Endothelial cell of umbilical vein (primary cell): ENCODE measurements at regions not wholly inside any gene's neighbourhood (a gene's known extent, or its start where the extent isn't known, plus 50 kb on each side); places are given as distances from the start of the nearest gene placed in this dataset.

Source experiments
- BruUV-seq: library from RNA; stranded (reverse); fragments of 400-500 nt; replicated peaks from 2 replicates; lab custom pipeline; 2021; lab: Mats Ljungman, UMichigan
- CTCF ChIA-PET: fragments of 300-600, 350-600 bp; sonication (Branson Sonifier 250); formaldehyde crosslinking; loops from one replicate; lab custom pipeline; 2021; ENCODE audit warnings: antibody characterized with exemption, inconsistent platforms; lab: Charles Lee
- POLR2A ChIA-PET: fragments of 300-600, 350-600 bp; sonication (Branson Sonifier 250); formaldehyde crosslinking; loops from one replicate; lab custom pipeline; 2021; ENCODE audit warnings: antibody characterized with exemption, inconsistent platforms; lab: Charles Lee
- DNase-seq: peaks from one replicate; pipeline ENCODE4 v3.0.0-alpha.2; 2011; ENCODE audit warnings: low read depth, low spot score
- FAIRE-seq: peaks from 2 replicates; lab custom pipeline; 2011; peaks lifted over from hg19 to GRCh38; lab: Jason Lieb, UNC
- H2AFZ ChIP-seq: 2 replicates; pipeline ENCODE4 v1.6.0; 2012; ENCODE audit warnings: low read depth, low read length, control low read depth, inconsistent platforms
- H3K27ac ChIP-seq: 2 replicates; pipeline ENCODE4 v1.5.1; 2011; ENCODE audit warnings: low read depth, mild to moderate bottlenecking, control low read depth, low read length, moderate library complexity; ENCODE audit not compliant: insufficient read depth
- H3K27me3 ChIP-seq, 2 experiments: 2 replicates each; pipeline versions ENCODE4 v1.6.0 to v1.6.1; 2011; ENCODE audit warnings: low read length in 2 of 2, mixed read lengths in 1 of 2; ENCODE audit not compliant: control insufficient read depth in 2 of 2, insufficient read depth in 2 of 2
- H3K36me3 ChIP-seq, 2 experiments: 2 replicates in 1 of 2; 3 replicates in 1 of 2; pipeline ENCODE4 v1.5.1; 2011; ENCODE audit warnings: low read length in 2 of 2, mild to moderate bottlenecking in 1 of 2, moderate library complexity in 1 of 2; ENCODE audit not compliant: control insufficient read depth in 2 of 2, insufficient read depth in 2 of 2; ENCODE audit errors: extremely low read depth in 1 of 2
- H3K4me1 ChIP-seq: 3 replicates; pipeline ENCODE4 v1.5.1; 2011; ENCODE audit warnings: mild to moderate bottlenecking, low read length; ENCODE audit not compliant: control insufficient read depth, insufficient read depth; ENCODE audit errors: extremely low read depth
- H3K4me2 ChIP-seq: 2 replicates; pipeline ENCODE4 v1.6.1; 2011; ENCODE audit warnings: low read length, control low read depth, mixed read lengths; ENCODE audit not compliant: insufficient read depth
- H3K4me3 ChIP-seq, 3 experiments: fragments of 200-600 bp in 1 of 3; sonication (generic), shearing (Covaris generic) in 1 of 3; replicated peaks in 1 of 3; 2 replicates each; pipeline ENCODE4 v1.5.1; 2011 to 2016; ENCODE audit warnings: control low read depth in 3 of 3, low read length in 3 of 3, mild to moderate bottlenecking in 2 of 3, inconsistent platforms in 1 of 3, low read depth in 1 of 3, moderate library complexity in 1 of 3; ENCODE audit not compliant: insufficient read depth in 1 of 3
- H3K79me2 ChIP-seq: 2 replicates; pipeline ENCODE4 v1.6.0; 2012; ENCODE audit warnings: low read length, inconsistent platforms; ENCODE audit not compliant: control insufficient read depth, insufficient read depth
- H3K9ac ChIP-seq: replicated peaks from 2 replicates; pipeline ENCODE3; 2011; ENCODE audit warnings: low read length, control low read depth; ENCODE audit not compliant: insufficient read depth; ENCODE audit errors: extremely low read depth
- H3K9me1 ChIP-seq: replicated peaks from 3 replicates; pipeline ENCODE4 v1.6.0; 2011; ENCODE audit warnings: mild to moderate bottlenecking, low read length; ENCODE audit not compliant: control insufficient read depth, insufficient read depth; ENCODE audit errors: extremely low read depth
- H3K9me3 ChIP-seq: replicated peaks from 2 replicates; pipeline ENCODE4 v1.5.1; 2012; ENCODE audit warnings: low read length, inconsistent platforms; ENCODE audit not compliant: control insufficient read depth, insufficient read depth
- H4K20me1 ChIP-seq: replicated peaks from 2 replicates; pipeline ENCODE3; 2011; ENCODE audit warnings: mild to moderate bottlenecking, low read length; ENCODE audit not compliant: control insufficient read depth, insufficient read depth; ENCODE audit errors: extremely low read depth
- CTCF ChIP-seq, 2 donors: IDR thresholded peaks; 1 replicate in 1 of 2; 2 replicates in 1 of 2; pipeline ENCODE4 v1.5.1; 2011; ENCODE audit warnings: low read length in 2 of 2, mild to moderate bottlenecking in 2 of 2, moderate library complexity in 2 of 2, control low read depth in 1 of 2, inconsistent platforms in 1 of 2, low read depth in 1 of 2; ENCODE audit not compliant: insufficient read depth in 1 of 2; ENCODE audit errors: extremely low read depth in 1 of 2
- EZH2 ChIP-seq: IDR thresholded peaks from 2 replicates; pipeline ENCODE4 v1.6.1; 2012; ENCODE audit warnings: borderline replicate concordance, low read depth, mild to moderate bottlenecking, moderate library complexity, low read length, inconsistent platforms; ENCODE audit not compliant: severe bottlenecking
- FOS ChIP-seq: IDR thresholded peaks from 2 replicates; pipeline ENCODE4 v1.6.1; 2011; ENCODE audit warnings: mild to moderate bottlenecking, low read length, moderate library complexity, borderline replicate concordance; ENCODE audit not compliant: insufficient read depth
- GATA2 ChIP-seq: IDR thresholded peaks from 2 replicates; pipeline ENCODE4 v1.7.0; 2011; ENCODE audit warnings: low read depth, mild to moderate bottlenecking, moderate library complexity, mixed read lengths, low read length; ENCODE audit not compliant: insufficient read length, insufficient read depth
- JUN ChIP-seq: IDR thresholded peaks from 2 replicates; pipeline ENCODE4 v1.6.1; 2011; ENCODE audit warnings: borderline replicate concordance, low read depth; ENCODE audit not compliant: insufficient read length, insufficient read depth
- MAX ChIP-seq: IDR thresholded peaks from 2 replicates; pipeline ENCODE4 v1.6.1; 2011; ENCODE audit not compliant: insufficient read depth, insufficient read length
- MYC ChIP-seq: IDR thresholded peaks from one replicate; pipeline ENCODE4 v1.6.1; 2011; ENCODE audit warnings: mild to moderate bottlenecking, low read depth, low read length
- POLR2A ChIP-seq: IDR thresholded peaks from 2 replicates; pipeline ENCODE4 v1.6.1; 2012; ENCODE audit warnings: low read depth, mild to moderate bottlenecking, control low read depth, low read length
- POLR2AphosphoS5 ChIP-seq: IDR thresholded peaks from 2 replicates; pipeline ENCODE4 v1.6.1; 2012; ENCODE audit warnings: low read depth, mild to moderate bottlenecking, control low read depth, low read length, moderate library complexity; ENCODE audit not compliant: insufficient read depth
- dilution Hi-C: fragments of 300-500 bp; cut with MboI; formaldehyde crosslinking; loops from one replicate; pipeline ENCODE4 v1.15.0; 2019; ENCODE audit warnings: low sequenced_read_pairs; ENCODE audit not compliant: extremely low pct_ligation_motif_present
- intact Hi-C: fragments of 100-400 bp; cut with micrococcal nuclease; formaldehyde crosslinking; loops from one replicate; pipeline ENCODE4 v1.10.0; 2022

- FAIRE-seq, result no peak
- no peaks in the 10 kb centered on the region for H3K79me2 ChIP-seq
- no peak for DNase-seq
- H3K4me3 ChIP-seq, result no peak overlapping the region
- intact Hi-C loops (no loop called here), dilution Hi-C loops (no loop called here)
- H2AFZ ChIP-seq, result no peak overlapping the region
- TF ChIP-seq EZH2 (no peak), POLR2AphosphoS5 (no peak), POLR2A (no peak), FOS (no peak), CTCF (IDR thresholded peaks at IDR 0.05; ENCODE audit: extremely low read depth in 1 of 2, insufficient read depth in 1 of 2, low read depth in 1 of 2, low read length in 2 of 2) (no peak), GATA2 (no peak), MYC (no peak), MAX (no peak), JUN (no peak)
- no peaks in the 10 kb centered on the region for H3K36me3 ChIP-seq
- H3K27me3 ChIP-seq, result no peaks in the 10 kb centered on the region
- POLR2A ChIA-PET, result no interaction called here
- H4K20me1 ChIP-seq, result no peaks in the 10 kb centered on the region
- H3K9me3 ChIP-seq, result no peaks in the 10 kb centered on the region
- BruUV-seq, result no TSS peak
- no peak overlapping the region for H3K9ac ChIP-seq
- H3K4me1 ChIP-seq, result no peaks in the 10 kb centered on the region
- H3K4me2 ChIP-seq, result no peak overlapping the region
- CTCF ChIA-PET, result interaction anchor here (1.3 kb wide), 1 partner anchor 27 kb away, joined by 3 read pairs; no protein-coding TSS in a partner anchor
- no peak overlapping the region for H3K27ac ChIP-seq
- no peaks in the 10 kb centered on the region for H3K9me1 ChIP-seq
These were observed 120.9 kb downstream of the CRPPA start for GRCh38 chr7:16300361-16300895.
